Activated CD4-positive, alpha-beta T cell treated with anti-CD3 and anti-CD28 coated beads, Interleukin-2, amount 50 U/mL, for 48 hours (primary cell): ENCODE measurements at regions not wholly inside any gene's neighbourhood (a gene's known extent, or its start where the extent isn't known, plus 50 kb on each side); places are given as distances from the start of the nearest gene placed in this dataset.

Experiments used
- DNase-seq, 2 experiments: peaks; one replicate each; pipeline ENCODE4 v3.0.0-alpha.2; 2020

GRCh38 chrX:120819126-120819525, 56.5 kb downstream of the CT47B1 start:
- DNase-seq, result no peak

DNA sequence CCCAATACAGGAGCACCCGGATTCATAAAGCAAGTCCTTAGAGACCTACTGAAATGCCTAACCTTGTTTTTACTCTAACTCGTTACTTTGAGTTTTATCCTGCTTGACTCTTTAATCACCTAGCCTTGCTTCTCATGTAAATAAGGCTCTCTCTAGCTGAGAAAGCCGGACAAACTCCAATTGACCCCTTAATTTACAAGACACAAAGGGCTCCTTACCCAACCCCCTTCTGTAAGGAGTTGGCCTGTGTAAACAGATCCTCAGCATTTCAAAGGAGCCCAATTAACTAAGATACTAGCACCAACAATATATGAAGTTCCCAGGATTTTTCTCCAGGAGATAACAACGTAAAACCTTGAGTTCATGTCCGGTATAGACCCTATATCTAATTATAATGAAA, 61.7 kb downstream of the CT47B1 start:
- DNase-seq, result no peak

- DNase-seq, result no peak
Observed at GRCh38 chrX:120801426-120801825, 74.2 kb downstream of the CT47B1 start.

GRCh38 chrX:120797188-120797851, 78.3 kb downstream of the CT47B1 start:
- DNase-seq, result no peak

DNA sequence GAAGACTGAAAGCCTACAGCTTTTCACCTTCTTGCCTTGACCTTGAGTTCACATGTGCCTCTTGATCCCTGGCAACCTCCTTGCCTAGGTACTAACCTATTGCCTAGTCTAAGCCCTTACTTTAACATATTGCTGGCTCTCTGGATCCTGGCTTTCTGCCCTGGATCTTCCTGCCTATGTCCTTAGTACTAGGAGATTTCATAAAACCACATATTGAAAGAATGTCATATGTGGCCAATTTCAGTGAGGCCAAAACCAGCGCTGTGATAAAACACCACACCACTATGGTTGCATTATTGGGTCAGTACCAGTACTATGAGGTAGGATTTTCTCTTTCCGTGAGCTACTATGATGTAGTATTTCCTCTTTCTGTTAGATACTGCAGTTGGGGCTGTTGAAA, 80.4 kb downstream of the CT47B1 start:
- DNase-seq, result no peak

GRCh38 chrX:120794525-120794975, 81.1 kb downstream of the CT47B1 start:
- DNase-seq, result no peak

GRCh38 chrX:120793098-120793497, 82.6 kb downstream of the CT47B1 start:
- DNase-seq, result no peak

DNA sequence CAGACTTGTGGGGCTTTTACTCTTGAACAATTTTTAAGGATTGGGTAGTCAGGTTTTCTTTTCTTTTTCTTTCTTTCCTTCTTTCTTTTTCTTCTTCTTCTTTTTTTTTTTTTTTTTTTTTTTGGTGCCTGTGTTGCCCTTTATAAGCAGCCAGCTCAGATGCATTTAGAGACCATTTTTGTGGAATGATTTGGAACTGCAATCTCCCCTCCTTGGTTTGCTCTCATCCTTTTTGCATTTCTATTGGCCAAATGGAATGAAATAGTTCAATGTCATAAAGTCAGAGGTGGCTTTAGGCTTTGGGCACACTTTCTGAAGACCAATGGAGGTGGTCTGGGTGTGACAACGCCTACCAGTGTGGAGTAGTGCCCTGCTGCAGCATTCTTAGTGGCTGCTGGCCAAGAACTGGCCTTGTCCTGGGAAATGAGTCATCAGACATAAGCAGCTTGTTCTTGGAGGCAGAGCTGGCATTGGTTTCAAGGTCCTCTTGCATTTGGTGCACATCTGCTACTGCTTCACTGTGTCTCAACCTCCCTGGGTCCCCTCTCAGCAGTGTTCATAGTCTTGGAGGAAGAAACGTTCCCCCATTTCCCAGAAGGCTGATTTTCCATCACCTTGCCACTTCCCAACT, 84.5 kb downstream of the CT47B1 start:
- no peak for DNase-seq

DNA sequence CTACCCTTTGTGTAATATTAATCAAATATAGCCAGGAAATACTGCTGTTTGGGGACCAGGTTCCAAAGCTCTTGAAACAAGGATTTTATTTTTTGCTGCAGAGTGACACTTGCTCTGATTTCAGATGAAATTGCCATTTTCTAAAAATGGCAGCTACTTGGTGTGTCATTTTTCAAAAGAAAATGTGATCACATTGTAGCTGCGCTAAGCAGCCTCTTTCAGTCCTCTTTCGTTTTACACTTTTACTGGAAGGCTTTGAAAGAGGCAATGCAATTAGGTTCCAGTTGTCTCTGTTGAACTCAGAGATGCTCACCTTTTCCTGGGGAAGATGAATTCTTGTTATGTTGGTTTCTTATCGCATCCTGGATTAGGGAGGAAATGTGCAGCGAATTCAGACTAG, 85.1 kb downstream of the CT47B1 start:
- DNase-seq, result no peak

- no peak for DNase-seq
Observed at GRCh38 chrX:120790118-120790517, 85.5 kb downstream of the CT47B1 start.

DNA sequence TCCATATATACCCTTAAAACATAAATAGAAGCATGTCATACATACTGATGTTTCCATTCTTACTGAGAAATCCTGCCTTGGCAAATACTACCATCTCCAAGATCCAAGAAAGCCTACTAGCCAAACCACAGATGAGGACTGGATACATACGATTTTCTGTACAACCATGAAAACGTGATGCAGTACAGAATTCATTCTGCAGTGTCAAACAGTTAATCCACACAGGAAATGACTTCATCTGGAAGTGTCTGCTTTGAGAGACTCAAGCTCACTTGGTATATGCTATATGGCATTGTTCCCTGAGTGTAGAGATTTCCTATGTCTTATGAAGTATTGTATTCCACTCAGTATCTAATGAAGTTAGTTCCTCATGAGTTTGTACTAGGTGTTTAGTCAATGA, 94.3 kb downstream of the CT47B1 start:
- no peak for DNase-seq

GRCh38 chrX:120775959-120776358, 99.7 kb downstream of the CT47B1 start:
- no peak for DNase-seq

- no peak for DNase-seq
Observed at GRCh38 chrX:120774606-120775005, 101.1 kb downstream of the CT47B1 start.

DNA sequence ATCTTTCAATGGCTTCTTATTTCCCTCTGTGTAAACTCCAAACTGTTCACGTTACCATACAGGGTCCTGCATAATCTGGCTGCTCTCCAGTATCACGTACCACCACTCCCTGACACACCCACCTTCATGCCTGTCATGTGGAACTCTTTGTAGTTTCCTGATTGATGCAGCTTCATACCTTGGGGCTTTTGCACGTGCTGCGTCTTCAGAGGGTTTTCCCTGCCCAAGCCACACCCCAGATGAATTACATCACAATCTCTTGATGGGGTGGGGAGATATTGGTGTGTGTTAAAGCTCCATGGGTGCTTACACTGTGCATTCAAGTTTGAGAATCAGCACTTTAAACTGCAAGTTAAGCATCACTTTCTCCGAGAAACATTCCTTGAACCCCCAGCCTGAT, 101.9 kb downstream of the CT47B1 start:
- DNase-seq, result no peak

GRCh38 chrX:120769576-120770341, 105.9 kb downstream of the CT47B1 start:
- no peak for DNase-seq

DNA sequence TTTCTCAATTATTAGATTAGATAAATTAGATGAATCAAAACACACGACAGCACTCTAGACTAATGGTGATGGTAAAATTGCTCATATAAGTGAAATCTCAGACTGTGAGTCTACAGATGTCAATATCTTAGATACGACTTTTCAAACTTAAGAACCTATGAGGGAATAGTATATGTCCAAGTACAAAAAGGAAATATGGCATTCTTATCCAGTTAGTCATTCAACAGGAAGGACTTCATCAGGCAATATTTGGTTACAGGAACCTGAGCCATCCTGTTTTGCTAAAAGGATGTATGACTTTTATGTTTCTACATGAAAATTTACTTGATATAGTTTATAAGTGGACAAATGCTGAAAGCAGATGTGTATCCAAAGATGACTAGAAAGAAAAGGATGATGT, 107.0 kb downstream of the CT47B1 start:
- no peak for DNase-seq

DNA sequence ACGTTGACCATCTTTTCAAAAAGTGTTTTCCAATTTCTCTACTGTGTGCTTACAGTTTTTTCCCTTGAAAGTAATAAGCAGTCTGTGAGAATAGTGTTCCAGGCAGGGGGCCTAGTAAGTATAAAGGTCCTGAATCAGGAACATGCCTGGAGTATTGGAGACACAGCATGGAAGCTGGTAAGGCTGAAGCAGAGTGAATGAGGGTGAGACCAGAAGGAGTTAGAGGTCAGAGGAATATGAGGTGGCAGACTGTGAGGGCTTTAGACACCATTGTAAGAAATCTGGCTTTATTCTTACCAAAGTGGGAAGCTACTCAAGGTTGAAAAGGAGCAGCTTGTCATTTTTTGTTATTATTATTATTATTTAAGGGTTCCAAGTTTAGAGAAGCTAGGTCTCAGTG, 107.4 kb downstream of the CT47B1 start:
- no peak for DNase-seq

GRCh38 chrX:120763269-120763668, 112.4 kb downstream of the CT47B1 start:
- DNase-seq, result no peak

DNA sequence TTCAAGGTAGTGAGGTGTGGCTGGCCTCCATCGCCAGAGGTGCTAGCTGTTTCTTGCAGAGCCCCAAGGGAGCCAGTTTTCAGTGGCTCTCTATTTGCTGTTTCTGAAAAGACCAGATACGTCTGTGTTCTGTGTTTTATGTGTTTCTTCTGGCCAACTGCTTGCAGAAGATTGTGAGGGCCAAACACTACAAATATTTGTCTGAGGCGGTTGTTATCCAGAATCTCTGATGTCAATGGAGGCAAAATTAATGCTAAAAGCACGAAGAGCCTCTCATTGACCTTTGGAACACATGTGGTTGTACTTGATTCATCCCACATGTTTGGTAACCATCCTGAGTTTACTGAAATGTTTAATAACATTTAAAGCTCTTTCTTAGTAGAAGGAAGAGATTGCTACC, 113.9 kb downstream of the CT47B1 start:
- DNase-seq, result no peak

GRCh38 chrX:120759685-120760084, 116.0 kb downstream of the CT47B1 start:
- no peak for DNase-seq

DNA sequence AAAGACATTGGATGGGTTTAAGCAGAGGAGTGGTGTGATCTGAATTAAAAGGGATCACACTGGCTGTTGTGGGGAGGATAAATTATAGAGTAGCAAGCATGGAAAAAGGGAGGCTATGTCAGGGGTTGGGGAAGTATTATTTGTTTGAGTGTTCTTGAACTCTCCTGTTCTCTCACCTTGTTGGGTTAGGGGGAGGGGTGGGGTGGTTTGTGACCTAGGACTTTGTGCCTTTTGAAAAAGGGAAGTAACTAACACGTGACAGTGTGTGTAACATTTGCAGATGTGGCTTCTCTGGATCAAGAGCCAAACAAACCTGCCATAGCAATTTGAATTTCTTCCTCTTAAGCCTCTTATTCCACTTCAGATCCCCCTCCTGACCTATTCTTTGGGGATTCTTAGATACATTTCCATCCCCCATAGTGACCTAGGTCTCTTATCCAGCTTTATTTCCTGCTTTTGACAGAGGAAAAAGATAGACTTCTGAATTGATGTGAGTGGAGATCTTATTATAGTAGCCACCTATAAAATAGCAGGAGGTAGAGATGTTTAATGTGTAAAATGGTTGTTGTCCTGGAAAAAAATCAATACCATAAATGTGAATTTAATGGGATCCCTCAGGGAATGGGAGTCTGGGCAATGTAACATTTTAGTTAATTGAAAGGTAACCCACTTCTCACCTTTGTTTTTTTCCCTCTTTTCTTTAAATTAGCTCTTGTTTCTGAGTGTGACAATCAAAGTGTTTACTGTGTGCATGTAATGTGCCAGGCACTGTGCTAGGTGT, 120.4 kb downstream of the CT47B1 start:
- DNase-seq, result no peak

DNA sequence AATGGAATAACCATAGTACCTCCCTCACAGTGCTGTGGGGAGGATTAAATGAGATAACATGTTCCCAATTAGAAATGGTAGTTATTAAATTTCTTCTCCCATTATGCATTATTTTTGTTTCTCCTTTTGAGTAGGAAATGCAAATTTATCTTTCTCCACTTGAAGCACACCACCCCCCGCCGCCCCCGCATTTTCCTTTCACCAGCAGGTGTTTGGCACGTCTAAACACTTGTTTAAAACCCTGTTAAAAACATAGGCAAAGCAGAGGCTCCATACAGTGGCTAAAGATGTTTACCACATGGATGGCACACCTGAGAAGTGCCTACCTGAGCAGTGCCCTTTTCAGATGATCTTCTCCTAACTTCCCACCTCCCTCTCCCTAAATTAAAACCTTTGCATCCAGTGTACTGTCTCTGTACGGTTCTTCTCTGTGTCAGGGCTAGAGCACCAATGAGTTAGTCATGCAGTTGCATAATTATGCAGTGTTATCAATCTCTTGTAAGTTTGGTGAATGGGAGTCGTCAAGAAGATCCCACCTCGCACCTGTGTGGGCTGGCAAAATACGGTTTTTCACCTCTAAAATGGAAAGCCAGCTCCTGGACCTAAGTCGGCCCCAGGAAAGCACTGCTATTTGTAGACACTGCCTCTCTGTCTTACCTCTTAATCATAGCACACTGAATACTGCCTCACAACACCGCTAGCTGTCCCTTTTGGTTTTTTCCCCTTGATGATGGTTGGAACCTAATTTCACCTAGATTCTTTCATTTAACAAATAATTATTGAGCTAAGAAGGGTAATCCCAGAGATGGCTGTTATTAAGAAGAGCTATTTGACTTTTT, 122.0 kb downstream of the CT47B1 start:
- DNase-seq, result peak in 1 of 2 experiments; percentile 25
